SK-N-SH (cell line): ENCODE measurements at regions not wholly inside any gene's neighbourhood (a gene's known extent, or its start where the extent isn't known, plus 50 kb on each side); places are given as distances from the start of the nearest gene placed in this dataset.

Experiments
- CTCF ChIA-PET: fragments of 300-600, 350-600 bp; formaldehyde crosslinking; extraction: SDS; loops from one replicate; lab custom pipeline; 2021; lab: Yijun Ruan, JAX
- POLR2A ChIA-PET: fragments of 350-600 bp; sonication (Branson Sonifier 250); formaldehyde crosslinking; extraction: SDS; loops from one replicate; lab custom pipeline; 2020; ENCODE audit warnings: antibody characterized with exemption, inconsistent platforms; lab: Yijun Ruan, JAX
- DNase-seq: peaks from one replicate; pipeline ENCODE4 v3.0.0; 2012
- H2AFZ ChIP-seq: fragments of 200-600 bp; sonication (generic); 2 replicates; pipeline ENCODE4 v1.8.1; 2016; ENCODE audit warnings: antibody characterized with exemption, mild to moderate bottlenecking, low read depth
- H3F3A ChIP-seq: fragments of 200-600 bp; sonication (generic); replicated peaks from 2 replicates; pipeline ENCODE3; 2016; ENCODE audit warnings: antibody characterized with exemption, mild to moderate bottlenecking; ENCODE audit not compliant: insufficient read depth
- H3K27ac ChIP-seq, 2 experiments: fragments of 200-500 bp in 1 of 2; fragments of 200-600 bp in 1 of 2; sonication (Bioruptor generic) in 1 of 2; sonication (generic), shearing (Covaris generic) in 1 of 2; 2 replicates each; pipeline versions ENCODE4 v1.5.1 to v1.6.1; 2014 to 2016; ENCODE audit warnings: low read depth in 2 of 2, inconsistent platforms in 1 of 2, low read length in 1 of 2, mild to moderate bottlenecking in 1 of 2, mixed read lengths in 1 of 2
- H3K27me3 ChIP-seq: fragments of 200-600 bp; sonication (generic), shearing (Covaris generic); 2 replicates; pipeline ENCODE4 v1.6.1; 2016; ENCODE audit warnings: mixed run types; ENCODE audit not compliant: insufficient read depth
- H3K36me3 ChIP-seq, 2 experiments: fragments of 200-500 bp in 1 of 2; fragments of 200-600 bp in 1 of 2; sonication (Bioruptor generic) in 1 of 2; sonication (generic) in 1 of 2; replicated peaks in 1 of 2; 2 replicates each; pipeline versions ENCODE3 to v1.5.1; 2014 to 2016; ENCODE audit warnings: low read length in 1 of 2, mild to moderate bottlenecking in 1 of 2; ENCODE audit not compliant: insufficient read depth in 2 of 2, control insufficient read depth in 1 of 2
- H3K4me1 ChIP-seq, 2 experiments: fragments of 200-500 bp in 1 of 2; fragments of 200-600 bp in 1 of 2; sonication (Bioruptor generic) in 1 of 2; sonication (generic), shearing (Covaris generic) in 1 of 2; 2 replicates each; pipeline versions ENCODE4 v1.5.1 to v1.6.1; 2014 to 2016; ENCODE audit warnings: low read depth in 1 of 2, low read length in 1 of 2, mixed run types in 1 of 2; ENCODE audit not compliant: insufficient read depth in 2 of 2, control insufficient read depth in 1 of 2
- H3K4me2 ChIP-seq: fragments of 200-600 bp; sonication (generic), shearing (Covaris generic); 2 replicates; pipeline ENCODE4 v1.6.1; 2017; ENCODE audit warnings: mixed run types
- H3K4me3 ChIP-seq, 2 experiments: fragments of 200-500 bp in 1 of 2; fragments of 200-600 bp in 1 of 2; sonication (Bioruptor generic) in 1 of 2; sonication (generic), shearing (Covaris generic) in 1 of 2; 2 replicates each; pipeline versions ENCODE4 v1.5.1 to v1.8.1; 2014 to 2016; ENCODE audit warnings: low read depth in 2 of 2, inconsistent platforms in 1 of 2, low read length in 1 of 2, mild to moderate bottlenecking in 1 of 2, mixed read lengths in 1 of 2, moderate library complexity in 1 of 2
- H3K79me2 ChIP-seq: fragments of 200-600 bp; sonication (generic); 2 replicates; pipeline ENCODE4 v1.8.1; 2017; ENCODE audit warnings: mild to moderate bottlenecking; ENCODE audit not compliant: insufficient read depth
- H3K9ac ChIP-seq: fragments of 200-600 bp; sonication (generic); 2 replicates; pipeline ENCODE4 v1.6.1; 2017; ENCODE audit warnings: mixed run types
- H3K9me2 ChIP-seq: fragments of 200-600 bp; sonication (generic); 2 replicates; pipeline ENCODE4 v1.6.1; 2017; ENCODE audit warnings: mixed run types
- H3K9me3 ChIP-seq: fragments of 200-600 bp; sonication (generic); 2 replicates; pipeline ENCODE4 v1.6.1; 2017; ENCODE audit warnings: mixed run types, mild to moderate bottlenecking, moderate library complexity
- H4K20me1 ChIP-seq: fragments of 200-600 bp; sonication (generic); 2 replicates; pipeline ENCODE4 v1.6.1; 2017; ENCODE audit warnings: mild to moderate bottlenecking, mixed run types; ENCODE audit not compliant: insufficient read depth
- EP300 ChIP-seq, 2 experiments: IDR thresholded peaks; 2 replicates each; pipeline versions ENCODE4 v1.4.0 to v1.6.1; 2012; ENCODE audit warnings: borderline replicate concordance in 1 of 2, low read depth in 1 of 2, low read length in 1 of 2
- FOSL2 ChIP-seq: IDR thresholded peaks from 2 replicates; pipeline ENCODE4 v1.4.0; 2012; ENCODE audit warnings: low read depth, mild to moderate bottlenecking, moderate library complexity, borderline replicate concordance
- FOXM1 ChIP-seq: IDR thresholded peaks from 2 replicates; pipeline ENCODE4 v1.4.0; 2012; ENCODE audit warnings: low read depth, mild to moderate bottlenecking
- GABPA ChIP-seq: IDR thresholded peaks from 2 replicates; pipeline ENCODE4 v1.4.0; 2012; ENCODE audit warnings: low read depth, mild to moderate bottlenecking
- IRF3 ChIP-seq: fragments of 150-350 bp; IDR thresholded peaks from 2 replicates; pipeline ENCODE4 v1.6.1; 2016; ENCODE audit warnings: mild to moderate bottlenecking, low read depth, low read length
- MEF2A ChIP-seq: IDR thresholded peaks from 2 replicates; pipeline ENCODE4 v1.4.0; 2012; ENCODE audit warnings: low read depth, borderline replicate concordance
- MXI1 ChIP-seq: IDR thresholded peaks from 2 replicates; pipeline ENCODE4 v1.6.1; 2012; ENCODE audit warnings: mild to moderate bottlenecking, low read depth, low read length, improper control_type of control experiment
- NRF1 ChIP-seq: IDR thresholded peaks from 2 replicates; pipeline ENCODE4 v1.6.1; 2012; ENCODE audit warnings: low read depth, mild to moderate bottlenecking, low read length
- RAD21 ChIP-seq: IDR thresholded peaks from 2 replicates; pipeline ENCODE4 v1.6.1; 2012; ENCODE audit warnings: mild to moderate bottlenecking, low read length
- RFX5 ChIP-seq: IDR thresholded peaks from 2 replicates; pipeline ENCODE4 v1.6.1; 2012; ENCODE audit warnings: mild to moderate bottlenecking, improper control_type of control experiment, low read length
- RXRA ChIP-seq: IDR thresholded peaks from 2 replicates; pipeline ENCODE4 v1.4.0; 2012; ENCODE audit warnings: low read depth, mild to moderate bottlenecking, borderline replicate concordance
- SIN3A ChIP-seq: IDR thresholded peaks from 2 replicates; pipeline ENCODE4 v1.6.1; 2012; ENCODE audit warnings: low read depth, mild to moderate bottlenecking, low read length, moderate library complexity, borderline replicate concordance
- SMC3 ChIP-seq: IDR thresholded peaks from 2 replicates; pipeline ENCODE4 v1.6.1; 2012; ENCODE audit warnings: low read depth, low read length, improper control_type of control experiment
- TAF1 ChIP-seq: IDR thresholded peaks from 2 replicates; pipeline ENCODE4 v1.6.1; 2012; ENCODE audit warnings: low read depth, mild to moderate bottlenecking, low read length, moderate library complexity, borderline replicate concordance
- TCF12 ChIP-seq: IDR thresholded peaks from 2 replicates; pipeline ENCODE4 v1.4.0; 2012
- TEAD4 ChIP-seq: IDR thresholded peaks from 2 replicates; pipeline ENCODE4 v1.4.0; 2012; ENCODE audit warnings: mild to moderate bottlenecking, borderline replicate concordance; ENCODE audit not compliant: insufficient read depth
- USF1 ChIP-seq: IDR thresholded peaks from 2 replicates; pipeline ENCODE4 v1.4.0; 2012; ENCODE audit warnings: low read depth, borderline replicate concordance
- YY1 ChIP-seq: IDR thresholded peaks from 2 replicates; pipeline ENCODE4 v1.4.0; 2012; ENCODE audit warnings: low read depth, mild to moderate bottlenecking
- ZBTB33 ChIP-seq: IDR thresholded peaks from 2 replicates; pipeline ENCODE4 v1.4.0; 2012; ENCODE audit warnings: low read depth, borderline replicate concordance
- WGBS: methylation state at CpG from one replicate; pipeline ENCODE4 v1.1.6; 2017; ENCODE audit warnings: low lambda C conversion rate; 5-methylcytosine and 5-hydroxymethylcytosine counted together

- H3K27me3 ChIP-seq, result no peaks in the 10 kb centered on the region
- no peaks in the 10 kb centered on the region for H3K36me3 ChIP-seq
- H3K9me3 ChIP-seq, result no peaks in the 10 kb centered on the region
- H3K4me2 ChIP-seq, result no peak overlapping the region
- H3K4me3 ChIP-seq, result no peak overlapping the region
- 14% methylated on average over 2 of the region's 2 CpGs for WGBS
- no peak for DNase-seq
- H3K79me2 ChIP-seq, result no peaks in the 10 kb centered on the region
- TF ChIP-seq EP300 (IDR thresholded peaks at IDR 0.05; ENCODE audit: borderline replicate concordance in 1 of 2, low read depth in 1 of 2, low read length in 1 of 2), result no peak
- no peak for TF ChIP-seq TEAD4
- no peak for TF ChIP-seq SIN3A
- TF ChIP-seq TAF1, result no peak
- TF ChIP-seq MXI1, result no peak
- no peak for TF ChIP-seq TCF12
- TF ChIP-seq SMC3, result no peak
- TF ChIP-seq ZBTB33, result no peak
- no peak for TF ChIP-seq FOSL2
- TF ChIP-seq RXRA, result no peak
- TF ChIP-seq USF1, result no peak
- no peak for TF ChIP-seq FOXM1
- no peak for TF ChIP-seq GABPA
- no peak for TF ChIP-seq RAD21
- TF ChIP-seq MEF2A, result no peak
- TF ChIP-seq YY1, result no peak
- TF ChIP-seq RFX5, result no peak
- TF ChIP-seq NRF1, result no peak
- TF ChIP-seq IRF3, result no peak
- ChIA-PET CTCF (interaction anchor here (0.7 kb wide), 1 partner anchor 12 kb away, joined by 4 read pairs; no protein-coding TSS in a partner anchor), POLR2A (no interaction called here)
- no peaks in the 10 kb centered on the region for H3F3A ChIP-seq
- H2AFZ ChIP-seq, result no peak overlapping the region
- no peaks in the 10 kb centered on the region for H4K20me1 ChIP-seq
- no peak overlapping the region for H3K9ac ChIP-seq
- H3K9me2 ChIP-seq, result no peaks in the 10 kb centered on the region
- H3K27ac ChIP-seq, result no peak overlapping the region
- H3K4me1 ChIP-seq, result no peaks in the 10 kb centered on the region
Measured at GRCh38 chr9:7871977-7872730, 72.6 kb upstream of the DMAC1 start.
